ENCODE measurements at regions not wholly inside any gene's neighbourhood (a gene's known extent, or its start where the extent isn't known, plus 50 kb on each side); places are given as distances from the start of the nearest gene placed in this dataset.

GRCh38 chr5:162496100-162496808, 428.7 kb downstream of the GABRG2 start:
- DNase-seq (ENCODE audit: low spot score), result no peak
- no peak overlapping the region for H3K4me3 ChIP-seq
- no peak overlapping the region for H3K27ac ChIP-seq
- no peak for TF ChIP-seq CTCF (IDR thresholded peaks at IDR 0.05)

- no peak for DNase-seq (ENCODE audit: low spot score)
- TF ChIP-seq CTCF (IDR thresholded peaks at IDR 0.05), result no peak
- Histone ChIP-seq H3K4me3 (no peak overlapping the region), H3K27ac (no peak overlapping the region)
Observed at GRCh38 chr5:162497455-162497854, 429.9 kb downstream of the GABRG2 start.

GRCh38 chr5:162502780-162503179, 435.2 kb downstream of the GABRG2 start:
- no peak overlapping the region for H3K4me3 ChIP-seq
- TF ChIP-seq CTCF (IDR thresholded peaks at IDR 0.05), result no peak
- no peak for DNase-seq (ENCODE audit: low spot score)
- no peak overlapping the region for H3K27ac ChIP-seq

- DNase-seq (ENCODE audit: low spot score), result no peak
- H3K27ac ChIP-seq, result no peak overlapping the region
- no peak overlapping the region for H3K4me3 ChIP-seq
- no peak for TF ChIP-seq CTCF (IDR thresholded peaks at IDR 0.05)
Observed at GRCh38 chr5:162503796-162504195, 436.2 kb downstream of the GABRG2 start.

GRCh38 chr5:162512935-162513565, 445.5 kb downstream of the GABRG2 start:
- H3K4me3 ChIP-seq, result no peak overlapping the region
- no peak overlapping the region for H3K27ac ChIP-seq
- no peak for DNase-seq (ENCODE audit: low spot score)
- TF ChIP-seq CTCF (IDR thresholded peaks at IDR 0.05), result no peak

- Histone ChIP-seq H3K4me3 (no peak overlapping the region), H3K27ac (no peak overlapping the region)
- DNase-seq (ENCODE audit: low spot score), result no peak
- TF ChIP-seq CTCF (IDR thresholded peaks at IDR 0.05), result no peak
Observed at GRCh38 chr5:162514116-162514515, 446.5 kb downstream of the GABRG2 start.

- no peak for TF ChIP-seq CTCF (IDR thresholded peaks at IDR 0.05)
- DNase-seq (ENCODE audit: low spot score), result no peak
- Histone ChIP-seq H3K27ac (no peak overlapping the region), H3K4me3 (no peak overlapping the region)
Observed at GRCh38 chr5:162520878-162521277, 453.3 kb downstream of the GABRG2 start.
